ENCODE measurements at regions not wholly inside any gene's neighbourhood (a gene's known extent, or its start where the extent isn't known, plus 50 kb on each side); places are given as distances from the start of the nearest gene placed in this dataset.

DNA sequence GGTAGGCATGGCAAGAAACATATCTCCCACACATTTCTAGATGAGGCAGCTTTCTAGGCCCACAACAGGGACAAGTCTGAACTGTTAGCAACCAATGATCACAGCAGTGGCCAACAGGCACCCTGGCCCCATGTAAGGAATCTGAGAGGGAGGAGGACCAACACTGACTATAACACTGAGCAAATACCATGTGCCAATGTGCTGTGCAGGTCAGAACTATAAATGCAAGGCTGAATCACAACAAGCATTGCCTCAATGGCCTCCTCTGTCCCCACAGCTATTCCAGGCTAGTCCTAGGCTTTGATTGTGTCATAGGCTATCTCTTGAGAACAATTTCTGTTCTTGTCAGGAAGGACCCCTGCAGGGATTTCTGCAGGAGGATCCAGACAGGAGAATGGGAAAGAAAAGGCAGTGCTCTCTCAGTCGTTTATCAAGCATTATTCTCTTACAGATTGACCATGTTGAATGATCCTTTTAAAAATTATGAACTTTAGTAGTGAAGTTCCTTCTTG lies 221.2 kb downstream of the TLE1 start:
- TF ChIP-seq POLR2A (IDR thresholded peaks at IDR 0.05): peak in 1 of 2 donors; percentile 51
- TF ChIP-seq, protein P1, sequence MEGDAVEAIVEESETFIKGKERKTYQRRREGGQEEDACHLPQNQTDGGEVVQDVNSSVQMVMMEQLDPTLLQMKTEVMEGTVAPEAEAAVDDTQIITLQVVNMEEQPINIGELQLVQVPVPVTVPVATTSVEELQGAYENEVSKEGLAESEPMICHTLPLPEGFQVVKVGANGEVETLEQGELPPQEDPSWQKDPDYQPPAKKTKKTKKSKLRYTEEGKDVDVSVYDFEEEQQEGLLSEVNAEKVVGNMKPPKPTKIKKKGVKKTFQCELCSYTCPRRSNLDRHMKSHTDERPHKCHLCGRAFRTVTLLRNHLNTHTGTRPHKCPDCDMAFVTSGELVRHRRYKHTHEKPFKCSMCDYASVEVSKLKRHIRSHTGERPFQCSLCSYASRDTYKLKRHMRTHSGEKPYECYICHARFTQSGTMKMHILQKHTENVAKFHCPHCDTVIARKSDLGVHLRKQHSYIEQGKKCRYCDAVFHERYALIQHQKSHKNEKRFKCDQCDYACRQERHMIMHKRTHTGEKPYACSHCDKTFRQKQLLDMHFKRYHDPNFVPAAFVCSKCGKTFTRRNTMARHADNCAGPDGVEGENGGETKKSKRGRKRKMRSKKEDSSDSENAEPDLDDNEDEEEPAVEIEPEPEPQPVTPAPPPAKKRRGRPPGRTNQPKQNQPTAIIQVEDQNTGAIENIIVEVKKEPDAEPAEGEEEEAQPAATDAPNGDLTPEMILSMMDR (IDR thresholded peaks at IDR 0.05 in 4 of 5, conservative IDR thresholded peaks at IDR 0.05 in 1 of 5): no peak
